T-helper 1 cell treated with Interleukin-12 subunit alpha and Interleukin-12 subunit beta and Interleukin-4 antibody, amounts not matched to agents 30 μg/mL and 1 μg/mL, for 36 hours (primary cell): ENCODE measurements at regions not wholly inside any gene's neighbourhood (a gene's known extent, or its start where the extent isn't known, plus 50 kb on each side); places are given as distances from the start of the nearest gene placed in this dataset.
"Not testable (repeated sequence)": the region's sequence is repeated elsewhere in the genome, so short reads cannot be mapped to it uniquely, and the experiment has no call there.

Source experiments
- H3K27ac Mint-ChIP-seq: one replicate; pipeline ENCODE4 v1.8.0; 2021; ENCODE audit warnings: mild to moderate bottlenecking, mixed read lengths
- H3K27me3 Mint-ChIP-seq: one replicate; pipeline ENCODE4 v1.8.0; 2021; ENCODE audit warnings: low read depth, mixed read lengths
- H3K36me3 Mint-ChIP-seq: one replicate; pipeline ENCODE4 v1.8.0; 2021; ENCODE audit warnings: low read depth, mixed read lengths
- H3K4me1 Mint-ChIP-seq: one replicate; pipeline ENCODE4 v1.8.0; 2021; ENCODE audit warnings: low read depth, mixed read lengths
- H3K4me3 Mint-ChIP-seq: one replicate; pipeline ENCODE4 v1.8.0; 2021; ENCODE audit warnings: mild to moderate bottlenecking, moderate library complexity, mixed read lengths
- H3K9me3 Mint-ChIP-seq: one replicate; pipeline ENCODE4 v1.8.0; 2021; ENCODE audit warnings: mixed read lengths

- no peaks in the 10 kb centered on the region for H3K4me1 Mint-ChIP-seq
- no peak overlapping the region for H3K27ac Mint-ChIP-seq
- H3K4me3 Mint-ChIP-seq: no peak overlapping the region
- no peaks in the 10 kb centered on the region for H3K27me3 Mint-ChIP-seq
- no peaks in the 10 kb centered on the region for H3K9me3 Mint-ChIP-seq
- H3K36me3 Mint-ChIP-seq: no peaks in the 10 kb centered on the region
Observed at GRCh38 chr3:8001307-8001706, 500.3 kb upstream of the LMCD1 start.

GRCh38 chr3:8001712-8002111, 499.9 kb upstream of the LMCD1 start:
- H3K9me3 Mint-ChIP-seq: no peaks in the 10 kb centered on the region
- no peaks in the 10 kb centered on the region for H3K27me3 Mint-ChIP-seq

GRCh38 chr3:8011902-8012301, 489.7 kb upstream of the LMCD1 start:
- H3K27ac Mint-ChIP-seq: no peak overlapping the region
- peaks cover 5% of the 10 kb centered on the region for H3K9me3 Mint-ChIP-seq
- H3K27me3 Mint-ChIP-seq: no peaks in the 10 kb centered on the region
- no peak overlapping the region for H3K4me3 Mint-ChIP-seq
- H3K36me3 Mint-ChIP-seq: no peaks in the 10 kb centered on the region
- H3K4me1 Mint-ChIP-seq: no peaks in the 10 kb centered on the region

More at GRCh38 chr3:8001712-8002111, 499.9 kb upstream of the LMCD1 start:
- Mint-ChIP-seq H3K4me1 (no peaks in the 10 kb centered on the region), H3K27ac (no peak overlapping the region), H3K36me3 (no peaks in the 10 kb centered on the region), H3K4me3 (no peak overlapping the region)

GRCh38 chr3:8020047-8020841, 481.4 kb upstream of the LMCD1 start:
- H3K27me3 Mint-ChIP-seq: no peaks in the 10 kb centered on the region
- H3K9me3 Mint-ChIP-seq: peaks cover 8% of the 10 kb centered on the region
- no peaks in the 10 kb centered on the region for H3K36me3 Mint-ChIP-seq
- H3K4me1 Mint-ChIP-seq: no peaks in the 10 kb centered on the region
- H3K27ac Mint-ChIP-seq: no peak overlapping the region
- no peak overlapping the region for H3K4me3 Mint-ChIP-seq

- Mint-ChIP-seq H3K27ac (no peak overlapping the region), H3K4me3 (no peak overlapping the region), H3K27me3 (no peaks in the 10 kb centered on the region), H3K4me1 (no peaks in the 10 kb centered on the region), H3K9me3 (peaks cover 4% of the 10 kb centered on the region), H3K36me3 (no peaks in the 10 kb centered on the region)
Observed at GRCh38 chr3:8027954-8028353, 473.7 kb upstream of the LMCD1 start.

GRCh38 chr3:8050283-8050682, 451.3 kb upstream of the LMCD1 start:
- no peaks in the 10 kb centered on the region for H3K27me3 Mint-ChIP-seq
- no peak overlapping the region for H3K27ac Mint-ChIP-seq
- no peaks in the 10 kb centered on the region for H3K9me3 Mint-ChIP-seq
- no peak overlapping the region for H3K4me3 Mint-ChIP-seq
- H3K4me1 Mint-ChIP-seq: no peaks in the 10 kb centered on the region
- no peaks in the 10 kb centered on the region for H3K36me3 Mint-ChIP-seq

GRCh38 chr3:8052659-8053058, 449.0 kb upstream of the LMCD1 start:
- H3K9me3 Mint-ChIP-seq: no peaks in the 10 kb centered on the region
- H3K27me3 Mint-ChIP-seq: no peaks in the 10 kb centered on the region

GRCh38 chr3:8068135-8068534, 433.5 kb upstream of the LMCD1 start:
- not testable (repeated sequence) for H3K36me3 Mint-ChIP-seq, H3K27ac Mint-ChIP-seq, H3K9me3 Mint-ChIP-seq, H3K4me3 Mint-ChIP-seq, H3K4me1 Mint-ChIP-seq, H3K27me3 Mint-ChIP-seq

More at GRCh38 chr3:8052659-8053058, 449.0 kb upstream of the LMCD1 start:
- Mint-ChIP-seq H3K4me3 (no peak overlapping the region), H3K27ac (no peak overlapping the region), H3K36me3 (no peaks in the 10 kb centered on the region), H3K4me1 (no peaks in the 10 kb centered on the region)

- Mint-ChIP-seq H3K4me3 (no peak overlapping the region), H3K4me1 (no peaks in the 10 kb centered on the region), H3K36me3 (no peaks in the 10 kb centered on the region), H3K27me3 (no peaks in the 10 kb centered on the region), H3K27ac (no peak overlapping the region), H3K9me3 (peaks cover 5% of the 10 kb centered on the region)
Observed at GRCh38 chr3:8069471-8069870, 432.2 kb upstream of the LMCD1 start.

- no peak overlapping the region for H3K27ac Mint-ChIP-seq
- no peaks in the 10 kb centered on the region for H3K36me3 Mint-ChIP-seq
- H3K9me3 Mint-ChIP-seq: peaks cover 1% of the 10 kb centered on the region
- H3K27me3 Mint-ChIP-seq: no peaks in the 10 kb centered on the region
- H3K4me1 Mint-ChIP-seq: no peaks in the 10 kb centered on the region
- no peak overlapping the region for H3K4me3 Mint-ChIP-seq
Observed at GRCh38 chr3:8070011-8070410, 431.6 kb upstream of the LMCD1 start.

- H3K9me3 Mint-ChIP-seq, H3K27ac Mint-ChIP-seq, H3K36me3 Mint-ChIP-seq, H3K4me3 Mint-ChIP-seq, H3K4me1 Mint-ChIP-seq, H3K27me3 Mint-ChIP-seq: not testable (repeated sequence)
Observed at GRCh38 chr3:8074740-8075139, 426.9 kb upstream of the LMCD1 start.

- Mint-ChIP-seq H3K4me1 (no peaks in the 10 kb centered on the region), H3K4me3 (no peak overlapping the region), H3K9me3 (no peaks in the 10 kb centered on the region), H3K36me3 (no peaks in the 10 kb centered on the region), H3K27ac (no peak overlapping the region), H3K27me3 (no peaks in the 10 kb centered on the region)
Observed at GRCh38 chr3:8077126-8077525, 424.5 kb upstream of the LMCD1 start.

- Mint-ChIP-seq H3K36me3 (no peaks in the 10 kb centered on the region), H3K27ac (no peak overlapping the region), H3K27me3 (no peaks in the 10 kb centered on the region), H3K4me1 (no peaks in the 10 kb centered on the region), H3K9me3 (no peaks in the 10 kb centered on the region), H3K4me3 (no peak overlapping the region)
Observed at GRCh38 chr3:8080464-8080863, 421.2 kb upstream of the LMCD1 start.

- Mint-ChIP-seq H3K27me3 (no peaks in the 10 kb centered on the region), H3K9me3 (no peaks in the 10 kb centered on the region), H3K36me3 (no peaks in the 10 kb centered on the region), H3K27ac (no peak overlapping the region), H3K4me1 (no peaks in the 10 kb centered on the region), H3K4me3 (no peak overlapping the region)
Observed at GRCh38 chr3:8085498-8085897, 416.1 kb upstream of the LMCD1 start.

GRCh38 chr3:8087951-8088350, 413.7 kb upstream of the LMCD1 start:
- Mint-ChIP-seq H3K36me3 (no peaks in the 10 kb centered on the region), H3K9me3 (no peaks in the 10 kb centered on the region), H3K4me1 (no peaks in the 10 kb centered on the region), H3K4me3 (no peak overlapping the region), H3K27ac (no peak overlapping the region), H3K27me3 (no peaks in the 10 kb centered on the region)

GRCh38 chr3:8094415-8094814, 407.2 kb upstream of the LMCD1 start:
- H3K27me3 Mint-ChIP-seq: no peaks in the 10 kb centered on the region
- no peaks in the 10 kb centered on the region for H3K4me1 Mint-ChIP-seq
- no peaks in the 10 kb centered on the region for H3K9me3 Mint-ChIP-seq
- no peaks in the 10 kb centered on the region for H3K36me3 Mint-ChIP-seq
- H3K4me3 Mint-ChIP-seq: no peak overlapping the region
- H3K27ac Mint-ChIP-seq: no peak overlapping the region
